Hepatocyte (in vitro differentiated cells): ENCODE measurements at regions not wholly inside any gene's neighbourhood (a gene's known extent, or its start where the extent isn't known, plus 50 kb on each side); places are given as distances from the start of the nearest gene placed in this dataset.

Experiments used
- CTCF ChIP-seq: fragments of 200-600 bp; sonication (generic); IDR thresholded peaks from 2 replicates; pipeline ENCODE4 v1.5.1; 2016; ENCODE audit warnings: antibody characterized with exemption, mild to moderate bottlenecking; ENCODE audit not compliant: poor library complexity
- EZH2 ChIP-seq: fragments of 200-600 bp; sonication (generic); IDR thresholded peaks from 2 replicates; pipeline ENCODE4 v1.6.1; 2016; ENCODE audit warnings: antibody characterized with exemption, mild to moderate bottlenecking, borderline replicate concordance

DNA sequence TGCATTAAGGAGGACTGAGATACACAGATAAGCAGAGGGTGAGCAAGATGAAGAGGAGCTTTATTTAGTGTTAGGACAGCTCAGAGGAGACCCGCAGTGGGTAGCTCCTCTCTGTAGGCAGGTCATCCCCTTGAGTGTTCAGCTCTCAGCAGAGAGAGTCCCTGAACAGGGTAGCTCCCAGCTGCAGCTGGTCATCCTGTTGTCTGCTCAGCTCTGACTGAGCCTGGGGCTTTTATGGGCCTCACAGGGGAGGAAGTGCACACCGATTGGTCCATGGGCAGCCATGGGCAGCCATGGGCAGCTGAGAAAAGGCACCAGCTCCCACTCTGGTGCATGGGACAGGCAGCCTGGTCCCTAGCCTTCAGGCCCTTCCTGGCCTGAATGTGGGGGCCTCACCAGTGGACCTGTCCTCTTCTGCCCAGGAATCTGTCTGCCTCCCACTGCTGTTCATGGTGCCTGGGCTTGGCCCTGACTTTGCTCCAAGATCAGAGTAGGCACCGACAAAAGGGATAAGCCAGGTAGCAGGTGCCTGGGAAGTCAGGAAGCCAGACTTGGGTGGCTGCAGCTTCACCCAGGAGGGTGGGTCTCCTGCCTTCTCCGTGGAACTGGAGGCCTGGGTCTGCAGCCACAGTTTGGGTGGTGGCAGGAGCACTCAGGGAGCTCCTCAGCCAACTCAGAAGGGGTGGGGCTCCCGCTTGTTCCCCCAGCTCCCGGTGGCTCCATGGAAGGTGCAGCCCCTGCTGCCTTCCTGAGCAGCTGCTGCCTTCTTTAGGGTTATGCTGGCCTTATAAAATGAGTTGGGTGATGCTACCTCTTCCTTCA, 54.7 kb downstream of the MYEOV start:
- TF ChIP-seq CTCF, result no peak
- TF ChIP-seq EZH2, result no peak
